Prostate gland (tissue), 2 donors: ENCODE measurements at regions not wholly inside any gene's neighbourhood (a gene's known extent, or its start where the extent isn't known, plus 50 kb on each side); places are given as distances from the start of the nearest gene placed in this dataset.

Source experiments
- DNase-seq: peaks from one replicate; pipeline ENCODE4 v3.0.0-alpha.2; 2019; ENCODE audit warnings: low spot score
- H3K27ac ChIP-seq, 2 donors: fragments of 200-600 bp; sonication (generic); 2 replicates each; pipeline ENCODE4 v1.5.1; 2017 to 2019
- H3K27me3 ChIP-seq: fragments of 200-600 bp; sonication (generic); replicated peaks from 2 replicates; pipeline ENCODE4 v1.5.1; 2019; ENCODE audit not compliant: insufficient read depth
- H3K36me3 ChIP-seq, 2 donors: fragments of 200-600 bp; sonication (generic); 1 replicate in 1 of 2; 2 replicates in 1 of 2; pipeline versions ENCODE4 v1.5.1 to v1.8.1; 2017 to 2019
- H3K4me1 ChIP-seq: fragments of 200-600 bp; sonication (generic); replicated peaks from 2 replicates; pipeline ENCODE4 v1.5.1; 2019
- H3K4me3 ChIP-seq, 2 donors: fragments of 200-600 bp; sonication (generic); 2 replicates each; pipeline ENCODE4 v1.5.1; 2017 to 2019
- H3K9me3 ChIP-seq: fragments of 200-600 bp; sonication (generic); 2 replicates; pipeline ENCODE4 v1.5.1; 2017
- CTCF ChIP-seq, 4 experiments: fragments of 200-600 bp in 2 of 4; fragments of 450-650 bp in 2 of 4; sonication (generic) in 2 of 4; IDR thresholded peaks; 1 replicate in 3 of 4; 2 replicates in 1 of 4; pipeline ENCODE4 v1.5.1; 2016 to 2019; ENCODE audit warnings: antibody characterized with exemption in 4 of 4, mild to moderate bottlenecking in 2 of 4, moderate library complexity in 2 of 4
- POLR2A ChIP-seq: fragments of 450-650 bp; IDR thresholded peaks from one replicate; pipeline ENCODE4 v1.6.1; 2016; ENCODE audit warnings: antibody characterized with exemption, mild to moderate bottlenecking
- POLR2AphosphoS5 ChIP-seq: sonication (generic); formaldehyde crosslinking; IDR thresholded peaks from one replicate; pipeline ENCODE4 v1.6.1; 2017; ENCODE audit warnings: antibody characterized with exemption
- WGBS: methylation state at CpG from one replicate; pipeline ENCODE4 v1.1.5; 2018; 5-methylcytosine and 5-hydroxymethylcytosine counted together
- intact Hi-C: fragments of 100-400 bp; cut with DNase I; formaldehyde crosslinking; loops from one replicate; pipeline ENCODE4 v1.14.2; 2022

GRCh38 chr7:137165241-137165640 is 178.3 kb downstream of the PTN start:
- 37% methylated on average over 3 of the region's 3 CpGs for WGBS
- Histone ChIP-seq H3K4me1 (no peaks in the 10 kb centered on the region), H3K4me3 (no peak overlapping the region), H3K36me3 (no peaks in the 10 kb centered on the region), H3K9me3 (no peaks in the 10 kb centered on the region), H3K27me3 (no peaks in the 10 kb centered on the region), H3K27ac (no peak overlapping the region)
- TF ChIP-seq POLR2AphosphoS5 (no peak), CTCF (IDR thresholded peaks at IDR 0.05) (no peak), POLR2A (no peak)
- intact Hi-C loops = no loop called here
- DNase-seq = no peak

GRCh38 chr7:137164251-137164650 is 179.3 kb downstream of the PTN start:
- WGBS = 98% methylated on average over 21 of the region's 21 CpGs
- Histone ChIP-seq H3K4me1 (no peaks in the 10 kb centered on the region), H3K36me3 (no peaks in the 10 kb centered on the region), H3K4me3 (no peak overlapping the region), H3K27ac (no peak overlapping the region), H3K27me3 (no peaks in the 10 kb centered on the region), H3K9me3 (no peaks in the 10 kb centered on the region)
- no peak for DNase-seq
- TF ChIP-seq POLR2A (no peak), POLR2AphosphoS5 (no peak)
- intact Hi-C loops = no loop called here

GRCh38 chr7:137160236-137160635 is 183.3 kb downstream of the PTN start:
- WGBS = 59% methylated on average over 4 of the region's 4 CpGs
- no peak overlapping the region for H3K27ac ChIP-seq
- H3K4me3 ChIP-seq = no peak overlapping the region
- no peaks in the 10 kb centered on the region for H3K9me3 ChIP-seq
- intact Hi-C loops = no loop called here
- TF ChIP-seq CTCF (IDR thresholded peaks at IDR 0.05) = no peak
- TF ChIP-seq POLR2AphosphoS5 = no peak
- TF ChIP-seq POLR2A = no peak
- H3K4me1 ChIP-seq = no peaks in the 10 kb centered on the region
- no peaks in the 10 kb centered on the region for H3K27me3 ChIP-seq
- H3K36me3 ChIP-seq = no peaks in the 10 kb centered on the region
- no peak for DNase-seq

GRCh38 chr7:137157256-137157655 is 186.3 kb downstream of the PTN start:
- no peak for TF ChIP-seq POLR2A
- no peak for TF ChIP-seq POLR2AphosphoS5
- no peak for TF ChIP-seq CTCF (IDR thresholded peaks at IDR 0.05)
- DNase-seq = no peak
- Histone ChIP-seq H3K9me3 (no peaks in the 10 kb centered on the region), H3K27ac (no peak overlapping the region), H3K4me3 (no peak overlapping the region), H3K36me3 (no peaks in the 10 kb centered on the region), H3K27me3 (no peaks in the 10 kb centered on the region), H3K4me1 (no peaks in the 10 kb centered on the region)
- WGBS = 100% methylated on average over 1 of the region's 1 CpG
- intact Hi-C loops = no loop called here

GRCh38 chr7:137151690-137152052 is 191.9 kb downstream of the PTN start:
- Histone ChIP-seq H3K4me3 (no peak overlapping the region), H3K4me1 (no peaks in the 10 kb centered on the region), H3K9me3 (no peaks in the 10 kb centered on the region), H3K36me3 (no peaks in the 10 kb centered on the region), H3K27me3 (no peaks in the 10 kb centered on the region), H3K27ac (no peak overlapping the region)
- WGBS = 81% methylated on average over 2 of the region's 2 CpGs
- no peak for TF ChIP-seq CTCF (IDR thresholded peaks at IDR 0.05)
- TF ChIP-seq POLR2AphosphoS5 = no peak
- no peak for TF ChIP-seq POLR2A
- intact Hi-C loops = no loop called here
- no peak for DNase-seq
